ENCODE measurements at regions not wholly inside any gene's neighbourhood (a gene's known extent, or its start where the extent isn't known, plus 50 kb on each side); places are given as distances from the start of the nearest gene placed in this dataset.

- H3K27ac ChIP-seq, result no peak overlapping the region
- TF ChIP-seq CTCF (IDR thresholded peaks at IDR 0.05), result no peak
- no peak for TF ChIP-seq ZFX (IDR thresholded peaks at IDR 0.05; ENCODE audit: borderline replicate concordance)
Observed at GRCh38 chr6:19590501-19591131, 246.6 kb upstream of the ID4 start.

GRCh38 chr6:19597809-19598320 is 239.3 kb upstream of the ID4 start:
- TF ChIP-seq CTCF (IDR thresholded peaks at IDR 0.05) (no peak), ZFX (IDR thresholded peaks at IDR 0.05; ENCODE audit: borderline replicate concordance) (no peak)
- no peak overlapping the region for H3K27ac ChIP-seq

GRCh38 chr6:19599796-19600464 is 237.2 kb upstream of the ID4 start:
- no peak overlapping the region for H3K27ac ChIP-seq
- TF ChIP-seq CTCF (IDR thresholded peaks at IDR 0.05), result no peak
- TF ChIP-seq ZFX (IDR thresholded peaks at IDR 0.05; ENCODE audit: borderline replicate concordance), result no peak

DNA sequence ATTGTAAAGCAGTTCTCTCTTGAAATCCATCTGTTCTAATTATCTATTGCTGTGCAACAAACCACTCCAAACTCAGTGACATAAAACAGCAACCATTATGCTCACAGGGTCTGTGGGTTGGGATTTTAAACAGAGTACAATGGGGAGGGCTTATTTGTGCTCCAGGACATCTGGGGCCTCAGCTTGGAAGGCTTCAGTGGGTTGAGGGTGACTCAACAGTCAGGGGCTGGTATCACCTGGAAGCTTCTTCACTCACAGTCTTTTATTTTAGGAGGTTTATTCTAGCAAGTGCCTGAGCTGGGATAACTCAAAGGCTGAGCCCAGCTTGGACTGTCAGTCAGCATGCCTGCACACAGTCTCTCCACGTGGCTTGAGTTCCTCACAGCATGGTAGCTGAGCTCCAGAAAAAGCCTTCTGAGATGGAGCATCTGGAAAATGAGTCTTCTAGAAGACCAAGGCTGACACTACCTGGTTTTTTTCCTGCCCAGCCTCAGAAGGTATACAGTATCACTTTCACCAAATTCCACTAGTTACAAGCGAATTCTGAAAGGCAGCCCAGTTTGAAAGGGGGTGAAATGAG is 234.6 kb upstream of the ID4 start:
- TF ChIP-seq CTCF (IDR thresholded peaks at IDR 0.05) (no peak), ZFX (IDR thresholded peaks at IDR 0.05; ENCODE audit: borderline replicate concordance) (no peak)

GRCh38 chr6:19603721-19604120 is 233.4 kb upstream of the ID4 start:
- TF ChIP-seq CTCF (IDR thresholded peaks at IDR 0.05), result no peak
- TF ChIP-seq ZFX (IDR thresholded peaks at IDR 0.05; ENCODE audit: borderline replicate concordance), result no peak
- H3K27ac ChIP-seq, result no peak overlapping the region

More for the DNA sequence above, 234.6 kb upstream of the ID4 start:
- no peak overlapping the region for H3K27ac ChIP-seq

DNA sequence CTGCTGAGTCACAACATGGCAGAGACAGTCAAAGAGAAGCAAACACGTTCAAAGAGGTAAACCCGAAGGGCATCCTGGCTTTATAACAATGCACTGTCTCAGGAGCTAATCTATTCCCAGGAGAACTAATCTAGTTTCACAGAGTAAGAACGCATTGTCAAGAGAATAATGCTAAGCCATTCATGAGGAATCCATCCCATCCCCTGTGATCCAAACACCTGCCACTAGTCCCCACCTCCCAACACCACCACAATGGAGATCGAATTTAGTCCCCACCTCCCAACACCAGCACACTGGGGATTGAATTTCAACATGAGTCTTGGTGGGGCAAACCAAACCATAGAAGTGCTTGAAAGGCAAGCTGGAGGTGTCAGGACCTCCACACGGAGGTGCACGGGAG is 231.5 kb upstream of the ID4 start:
- TF ChIP-seq CTCF (IDR thresholded peaks at IDR 0.05), result no peak
- no peak for TF ChIP-seq ZFX (IDR thresholded peaks at IDR 0.05; ENCODE audit: borderline replicate concordance)
- H3K27ac ChIP-seq, result no peak overlapping the region

DNA sequence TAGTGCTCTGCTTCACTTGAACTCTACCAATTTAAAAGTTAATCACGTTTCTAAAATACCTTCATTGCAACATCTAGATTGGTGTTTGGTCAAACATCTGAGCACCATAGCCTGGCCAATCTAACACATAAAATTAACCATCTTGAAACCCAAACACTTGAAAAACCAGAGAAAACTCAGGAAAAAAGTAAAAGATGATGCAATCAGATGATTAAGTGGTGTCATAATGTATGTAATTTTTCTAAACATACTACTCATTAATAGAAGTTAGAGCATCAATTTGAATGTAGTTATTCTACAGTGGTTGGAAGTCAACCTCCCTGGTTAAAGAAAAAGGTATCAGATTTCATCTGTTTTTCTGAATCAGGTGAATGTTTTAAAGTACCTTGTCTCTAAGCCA is 228.6 kb upstream of the ID4 start:
- no peak for TF ChIP-seq CTCF (IDR thresholded peaks at IDR 0.05)
- TF ChIP-seq ZFX (IDR thresholded peaks at IDR 0.05; ENCODE audit: borderline replicate concordance), result no peak
- no peak overlapping the region for H3K27ac ChIP-seq
